ENCODE measurements at regions not wholly inside any gene's neighbourhood (a gene's known extent, or its start where the extent isn't known, plus 50 kb on each side); places are given as distances from the start of the nearest gene placed in this dataset.
A peak's percentile ranks its signal among the peaks of the same experiment; 100 is the strongest.

- no peak for DNase-seq
Measured at GRCh38 chr3:161818106-161818505, 321.5 kb downstream of the OTOL1 start.

DNA sequence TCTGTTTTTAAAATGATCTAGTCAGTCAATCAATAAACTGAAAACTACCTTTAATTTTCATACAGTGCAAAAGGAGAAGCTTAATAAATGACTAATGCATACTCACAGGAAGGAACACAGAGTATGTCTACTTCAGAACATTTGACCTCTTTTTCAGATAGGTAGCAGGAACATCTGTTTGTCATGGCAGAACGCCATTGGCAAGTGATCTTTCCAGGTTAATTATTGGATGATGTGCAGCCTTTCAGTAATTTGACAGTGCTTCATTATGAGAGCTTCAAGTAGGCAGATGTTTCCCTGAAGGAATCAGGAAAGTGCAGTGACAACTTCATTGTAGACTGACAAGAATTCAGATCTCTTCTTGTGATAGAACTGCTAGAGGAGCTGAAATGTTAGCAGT lies 325.0 kb downstream of the OTOL1 start:
- DNase-seq: peak; percentile 5

DNA sequence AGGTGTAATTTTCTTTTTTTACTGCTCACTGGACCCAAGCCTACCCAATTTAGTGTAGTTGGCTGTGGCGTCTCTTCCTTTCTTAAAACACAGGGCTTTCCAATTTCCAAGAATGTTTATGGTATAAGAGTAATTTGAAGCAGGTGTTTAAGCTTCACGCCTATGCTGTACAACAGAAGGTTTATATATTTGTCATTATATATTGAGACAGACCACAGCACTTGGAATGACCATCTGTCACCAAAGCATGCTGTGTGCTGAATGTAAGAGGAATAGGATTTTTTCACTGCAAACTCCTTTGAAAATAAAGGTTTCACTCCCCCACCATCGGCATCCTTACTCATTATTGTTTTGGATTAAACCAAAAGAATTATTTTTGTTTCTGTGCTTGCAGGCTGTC lies 325.7 kb downstream of the OTOL1 start:
- no peak for DNase-seq

GRCh38 chr3:161823910-161824309 lies 327.3 kb downstream of the OTOL1 start:
- no peak for DNase-seq

DNA sequence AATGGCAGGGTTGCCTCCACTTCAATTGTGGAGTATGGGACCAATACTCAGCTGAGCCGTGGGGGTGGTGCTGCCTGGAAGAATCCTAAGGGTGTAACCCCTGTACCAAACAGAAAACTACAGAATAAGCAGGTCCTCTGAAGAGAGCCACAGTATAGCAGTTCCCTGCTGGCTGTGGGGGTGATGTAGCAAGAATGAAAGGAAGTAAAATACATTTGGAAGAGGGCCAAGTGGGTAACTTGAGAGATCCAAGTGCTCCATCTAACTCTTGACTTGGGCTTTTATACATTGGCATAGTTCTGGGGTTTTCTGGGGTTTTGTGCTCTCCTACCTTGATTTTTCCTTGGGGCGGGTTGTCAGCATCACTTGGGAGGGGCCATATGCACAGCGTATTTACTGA lies 341.4 kb downstream of the OTOL1 start:
- DNase-seq: no peak

- DNase-seq: no peak
Measured at GRCh38 chr3:161848376-161848775, 351.8 kb downstream of the OTOL1 start.

- DNase-seq: peak; percentile 37
Measured at GRCh38 chr3:161851941-161852566, 355.4 kb downstream of the OTOL1 start.

DNA sequence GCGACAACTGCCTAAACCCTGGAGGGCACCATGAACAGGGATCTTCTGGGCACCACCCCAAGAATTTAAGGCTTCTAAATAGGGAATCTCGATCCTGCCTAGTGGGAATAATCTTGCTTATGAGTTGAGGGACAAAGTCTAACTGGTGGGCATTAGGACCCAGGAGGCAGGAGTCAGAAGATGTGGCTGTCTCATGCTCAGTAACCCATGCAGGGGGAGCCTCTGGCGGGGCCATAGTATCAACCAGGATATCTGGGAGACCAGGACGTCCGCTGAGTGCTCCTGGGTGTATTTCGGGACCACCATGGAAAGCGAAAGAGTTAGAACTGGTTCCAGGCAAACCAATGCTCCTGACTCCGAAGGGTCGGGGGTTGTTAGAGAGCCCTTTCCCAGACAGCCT lies 356.1 kb downstream of the OTOL1 start:
- DNase-seq: no peak

- peak; percentile 66 for DNase-seq
Measured at GRCh38 chr3:161854232-161854771, 357.7 kb downstream of the OTOL1 start.

GRCh38 chr3:161859057-161859456 lies 362.4 kb downstream of the OTOL1 start:
- DNase-seq: no peak

- DNase-seq: no peak
Measured at GRCh38 chr3:161859865-161860450, 363.4 kb downstream of the OTOL1 start.

DNA sequence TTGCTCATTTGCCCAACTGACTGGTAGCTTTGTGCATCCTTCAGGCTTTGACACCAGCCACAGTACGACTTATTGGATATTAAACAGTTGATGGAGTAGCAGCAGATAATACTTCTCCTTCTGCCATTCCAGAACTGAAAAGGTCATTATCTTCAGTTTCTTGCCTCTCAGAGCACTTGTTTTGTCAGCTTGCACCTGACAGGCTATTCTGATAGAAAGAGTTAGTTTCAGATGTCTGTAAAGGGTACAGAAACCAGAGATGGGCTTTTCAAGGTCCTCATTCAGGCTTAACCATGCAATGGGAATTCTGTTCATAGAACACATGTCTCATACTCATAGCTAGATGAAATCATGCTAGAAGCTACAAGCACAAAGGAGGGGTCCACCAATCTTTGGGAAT lies 367.2 kb downstream of the OTOL1 start:
- no peak for DNase-seq

DNA sequence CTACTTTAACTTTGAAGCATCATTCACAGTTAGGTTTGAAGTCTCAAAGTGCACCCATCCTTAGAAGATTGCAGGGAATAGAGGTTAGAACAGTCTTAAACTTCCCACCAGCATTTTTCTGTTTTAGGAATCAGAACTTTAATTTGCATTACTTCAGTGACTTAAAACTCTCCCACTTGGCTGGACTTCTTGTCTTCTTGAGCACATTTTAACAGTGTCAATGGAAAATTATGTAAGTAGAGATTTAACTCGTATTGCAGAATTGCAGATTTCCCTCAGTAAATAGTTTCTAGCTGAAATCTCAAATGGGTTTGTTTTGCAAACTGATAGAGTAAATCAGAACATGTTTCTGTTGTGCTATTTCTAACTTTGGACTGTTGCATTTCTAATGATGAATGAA lies 369.6 kb downstream of the OTOL1 start:
- no peak for DNase-seq

DNA sequence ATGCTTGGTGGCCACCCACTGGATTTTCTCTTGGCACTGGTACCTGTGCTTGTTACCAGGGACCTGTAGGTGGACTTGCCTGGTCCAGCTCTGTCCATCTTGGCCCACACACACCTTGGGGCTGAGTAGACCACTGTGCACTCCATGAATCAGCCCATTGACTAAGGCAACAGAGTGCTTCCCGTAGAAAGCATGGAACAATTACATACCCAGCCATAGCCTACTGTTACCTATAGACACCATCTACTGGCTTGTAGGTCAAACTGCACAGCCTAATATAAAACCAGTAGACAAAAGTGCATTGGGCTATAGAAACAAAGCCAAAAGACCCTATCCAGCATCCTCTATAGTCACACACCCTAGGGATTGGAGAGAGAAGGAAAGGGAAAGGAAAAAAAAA lies 378.9 kb downstream of the OTOL1 start:
- DNase-seq: no peak

DNA sequence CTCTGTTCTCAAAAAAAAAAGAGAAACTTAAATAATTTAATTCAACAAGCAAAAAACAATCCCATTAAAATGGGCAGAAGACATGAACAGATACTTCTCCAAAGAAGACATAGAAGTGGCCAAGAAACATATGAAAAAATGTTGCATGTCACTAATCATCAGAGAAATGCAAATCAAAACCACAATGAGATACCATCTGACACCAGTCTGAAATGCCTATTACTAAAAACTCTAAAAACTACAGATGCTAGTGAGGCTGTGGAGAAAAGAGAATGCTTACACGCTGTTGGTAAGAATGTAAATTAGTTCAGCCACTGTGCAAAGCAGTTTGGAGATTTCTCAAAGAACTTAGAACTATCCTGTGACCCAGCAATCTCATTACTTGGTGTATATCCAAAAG lies 382.9 kb downstream of the OTOL1 start:
- DNase-seq: no peak

DNA sequence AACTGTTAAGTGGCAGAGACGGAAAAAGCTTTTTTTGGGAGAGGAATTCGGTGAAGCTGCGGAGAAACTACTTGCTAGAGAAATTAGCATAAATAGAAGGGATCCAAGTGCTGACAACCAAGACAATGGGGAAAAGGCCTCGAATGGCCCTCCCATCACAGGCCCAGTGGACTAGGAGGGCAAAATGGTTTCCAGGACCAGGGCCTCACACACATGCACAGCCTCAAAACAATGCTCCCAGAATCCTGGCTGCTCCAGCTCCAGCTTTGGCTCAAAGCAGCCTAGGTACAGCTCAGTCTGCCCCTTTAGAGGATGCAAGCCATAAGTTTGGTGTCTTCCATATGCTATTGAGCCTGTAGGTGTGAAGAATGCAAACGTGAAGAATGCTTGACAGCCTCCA lies 388.2 kb downstream of the OTOL1 start:
- no peak for DNase-seq

- DNase-seq: no peak
Measured at GRCh38 chr3:161890147-161890625, 393.6 kb downstream of the OTOL1 start.

DNA sequence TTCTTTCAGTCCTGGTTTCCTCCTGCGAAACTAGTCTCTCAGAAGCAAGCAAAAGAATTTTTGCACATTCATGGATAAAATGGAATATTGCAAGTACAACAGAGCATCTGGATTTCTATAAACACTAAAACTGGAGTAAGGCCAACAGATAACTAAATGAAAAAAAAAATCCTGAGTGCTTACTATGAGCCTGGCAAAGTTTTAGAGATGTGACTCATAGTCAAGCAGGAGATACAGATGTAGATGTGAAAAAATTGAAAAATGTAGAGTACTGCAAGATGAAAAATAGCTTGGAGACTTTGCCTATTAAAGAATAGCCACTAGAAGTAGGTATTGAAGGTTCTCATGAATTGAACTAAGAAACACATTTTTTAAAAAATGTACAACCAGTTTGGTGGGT lies 397.4 kb downstream of the OTOL1 start:
- no peak for DNase-seq

GRCh38 chr3:161894657-161895056 lies 398.0 kb downstream of the OTOL1 start:
- DNase-seq: no peak

DNA sequence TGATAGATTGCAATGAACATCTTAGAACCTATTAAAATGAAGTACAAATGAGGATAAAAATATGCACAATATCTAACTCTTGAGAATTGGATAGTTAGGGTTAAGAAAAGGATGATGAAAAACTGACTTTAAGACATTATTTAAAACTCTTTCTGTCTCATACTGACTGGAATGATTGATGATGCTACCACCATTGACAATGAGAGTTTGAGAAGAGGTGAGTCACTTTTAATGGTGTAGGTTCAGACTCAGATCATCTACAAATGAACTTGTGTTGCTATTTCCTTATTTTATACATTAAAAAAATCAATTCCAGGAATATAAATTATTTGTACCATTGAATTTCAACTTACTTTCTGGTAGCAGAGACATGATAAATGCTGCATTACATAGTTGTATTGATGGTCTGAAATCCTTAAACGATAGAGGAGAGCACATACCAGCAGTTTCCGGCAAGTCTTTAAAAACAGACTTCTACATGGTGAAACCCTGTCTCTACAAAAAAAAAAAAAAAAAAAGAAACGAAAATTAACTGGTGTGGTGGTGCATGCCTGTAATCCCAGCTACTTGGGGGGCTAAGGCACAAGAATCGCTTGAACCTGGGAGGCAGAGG lies 409.0 kb downstream of the OTOL1 start:
- no peak for DNase-seq

DNA sequence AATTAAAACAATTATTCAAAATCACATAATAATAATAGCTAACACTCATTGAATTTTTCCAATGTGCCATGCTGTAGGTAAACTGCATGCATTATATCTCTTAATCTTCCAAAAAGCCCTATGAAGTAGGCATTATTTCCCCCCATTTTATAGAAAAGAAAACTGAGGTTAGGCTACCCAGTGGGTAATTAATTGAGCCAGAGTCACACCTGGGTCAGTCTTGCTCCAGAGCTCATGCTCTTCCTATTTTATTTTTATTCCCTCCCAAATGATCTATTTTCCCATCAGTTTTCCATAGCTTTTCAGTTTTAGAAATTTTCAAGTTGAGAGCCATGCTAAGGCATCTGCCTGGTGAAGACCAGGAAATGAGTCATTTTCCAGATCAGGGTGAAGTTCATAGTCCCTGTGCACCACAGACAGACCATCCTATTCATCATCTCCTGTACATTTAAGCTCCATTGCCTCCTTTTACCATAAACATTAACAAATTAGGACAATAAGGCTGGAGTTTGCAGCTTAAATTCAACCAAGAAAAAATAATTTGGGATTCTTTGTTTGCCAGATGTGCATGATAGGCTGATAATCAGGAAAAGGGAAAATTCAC lies 417.3 kb downstream of the OTOL1 start:
- no peak for DNase-seq

GRCh38 chr3:161914703-161915417 lies 418.3 kb downstream of the OTOL1 start:
- DNase-seq: peak; percentile 70

DNA sequence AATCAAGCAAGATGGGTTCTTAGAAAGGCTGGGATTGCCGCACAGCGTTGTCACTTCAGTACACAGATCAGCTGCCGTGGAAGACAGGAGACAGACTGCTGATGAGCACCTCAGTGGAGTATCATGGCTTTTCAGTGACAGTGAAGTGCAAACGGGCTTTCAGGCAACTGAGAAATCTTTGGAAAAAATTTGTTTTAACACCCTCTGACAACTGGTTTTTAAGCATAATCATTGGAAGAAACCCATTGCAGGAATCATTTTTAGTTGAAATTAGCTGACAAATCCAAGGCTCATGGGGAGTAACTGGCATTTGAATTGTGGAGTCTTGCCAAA lies 418.8 kb downstream of the OTOL1 start:
- DNase-seq: peak; percentile 18

Data from NCI-H146 (cell line).